ENCODE measurements at regions not wholly inside any gene's neighbourhood (a gene's known extent, or its start where the extent isn't known, plus 50 kb on each side); places are given as distances from the start of the nearest gene placed in this dataset.

DNA sequence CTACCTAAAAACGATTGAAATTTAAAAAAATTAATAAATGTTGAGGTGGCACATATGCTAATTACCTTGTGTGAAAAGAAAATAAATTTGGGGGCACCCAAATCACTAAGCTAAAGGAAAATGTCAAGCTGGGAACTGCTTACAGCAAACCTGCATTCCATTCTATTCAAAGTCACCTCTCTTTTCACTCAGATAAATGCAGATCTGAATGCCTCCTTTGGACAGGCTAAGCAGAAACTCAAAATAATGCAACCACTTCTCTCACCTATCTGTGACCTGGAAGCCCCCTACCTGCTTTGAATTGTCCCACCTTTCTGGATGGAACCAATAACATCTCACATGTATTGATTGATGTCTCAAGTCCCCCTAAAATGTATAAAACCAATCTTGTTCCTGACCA is 628.7 kb downstream of the AMY1C start:
- no peak overlapping the region for H3K4me3 ChIP-seq
- no peaks in the 10 kb centered on the region for H3K36me3 ChIP-seq
- no peaks in the 10 kb centered on the region for H3K9me3 ChIP-seq
- no peak for ATAC-seq
- intact Hi-C loops (cut with DNase I; ENCODE audit: low total_unique reads): no loop called here
- in situ Hi-C loops (cut with MboI; ENCODE audit: low sequenced_read_pairs in 4 of 4): no loop called here
- H3K27ac ChIP-seq: no peak overlapping the region
- TF ChIP-seq, protein P1, sequence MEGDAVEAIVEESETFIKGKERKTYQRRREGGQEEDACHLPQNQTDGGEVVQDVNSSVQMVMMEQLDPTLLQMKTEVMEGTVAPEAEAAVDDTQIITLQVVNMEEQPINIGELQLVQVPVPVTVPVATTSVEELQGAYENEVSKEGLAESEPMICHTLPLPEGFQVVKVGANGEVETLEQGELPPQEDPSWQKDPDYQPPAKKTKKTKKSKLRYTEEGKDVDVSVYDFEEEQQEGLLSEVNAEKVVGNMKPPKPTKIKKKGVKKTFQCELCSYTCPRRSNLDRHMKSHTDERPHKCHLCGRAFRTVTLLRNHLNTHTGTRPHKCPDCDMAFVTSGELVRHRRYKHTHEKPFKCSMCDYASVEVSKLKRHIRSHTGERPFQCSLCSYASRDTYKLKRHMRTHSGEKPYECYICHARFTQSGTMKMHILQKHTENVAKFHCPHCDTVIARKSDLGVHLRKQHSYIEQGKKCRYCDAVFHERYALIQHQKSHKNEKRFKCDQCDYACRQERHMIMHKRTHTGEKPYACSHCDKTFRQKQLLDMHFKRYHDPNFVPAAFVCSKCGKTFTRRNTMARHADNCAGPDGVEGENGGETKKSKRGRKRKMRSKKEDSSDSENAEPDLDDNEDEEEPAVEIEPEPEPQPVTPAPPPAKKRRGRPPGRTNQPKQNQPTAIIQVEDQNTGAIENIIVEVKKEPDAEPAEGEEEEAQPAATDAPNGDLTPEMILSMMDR (IDR thresholded peaks at IDR 0.05 in 4 of 5, conservative IDR thresholded peaks at IDR 0.05 in 1 of 5): no peak
- no peak for TF ChIP-seq POLR2A (IDR thresholded peaks at IDR 0.05)
- no peak for DNase-seq
- H3K4me1 ChIP-seq: no peaks in the 10 kb centered on the region
- H3K27me3 ChIP-seq: no peaks in the 10 kb centered on the region

DNA sequence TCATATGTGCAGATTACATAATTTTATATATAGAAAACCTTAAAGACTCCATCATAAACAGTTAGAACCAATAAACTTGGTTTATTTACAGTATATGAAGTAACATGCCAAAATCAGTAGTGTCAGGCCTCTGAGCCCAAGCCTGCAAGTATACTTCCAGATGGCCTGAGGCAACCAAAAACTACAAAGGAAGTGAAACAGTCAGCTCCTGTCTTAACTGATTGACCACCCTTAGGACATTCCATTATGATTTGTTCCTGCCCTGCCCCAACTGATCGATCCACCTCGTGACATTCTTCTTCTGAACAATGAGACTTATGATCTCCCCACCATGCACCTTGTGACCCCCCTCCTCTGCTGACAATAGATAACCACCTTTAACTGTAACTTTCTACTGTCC is 630.3 kb downstream of the AMY1C start:
- TF ChIP-seq POLR2A (IDR thresholded peaks at IDR 0.05): no peak
- no peak overlapping the region for H3K27ac ChIP-seq
- H3K36me3 ChIP-seq: no peaks in the 10 kb centered on the region
- no peaks in the 10 kb centered on the region for H3K27me3 ChIP-seq
- in situ Hi-C loops (cut with MboI; ENCODE audit: low sequenced_read_pairs in 4 of 4) (no loop called here), intact Hi-C loops (cut with DNase I; ENCODE audit: low total_unique reads) (no loop called here)
- ATAC-seq (no peak), DNase-seq (no peak)
- H3K4me3 ChIP-seq: no peak overlapping the region
- H3K4me1 ChIP-seq: no peaks in the 10 kb centered on the region
- H3K9me3 ChIP-seq: no peaks in the 10 kb centered on the region

- H3K9me3 ChIP-seq: no peaks in the 10 kb centered on the region
- no peaks in the 10 kb centered on the region for H3K4me1 ChIP-seq
- no peaks in the 10 kb centered on the region for H3K36me3 ChIP-seq
- intact Hi-C loops (cut with DNase I; ENCODE audit: low total_unique reads): no loop called here
- DNase-seq (no peak), ATAC-seq (no peak)
- TF ChIP-seq POLR2A (IDR thresholded peaks at IDR 0.05): no peak
- no peak overlapping the region for H3K27ac ChIP-seq
- no peaks in the 10 kb centered on the region for H3K27me3 ChIP-seq
- in situ Hi-C loops (cut with MboI; ENCODE audit: low sequenced_read_pairs in 4 of 4): no loop called here
- H3K4me3 ChIP-seq: no peak overlapping the region
These were observed 638.2 kb downstream of the AMY1C start for GRCh38 chr1:104387716-104388508.

DNA sequence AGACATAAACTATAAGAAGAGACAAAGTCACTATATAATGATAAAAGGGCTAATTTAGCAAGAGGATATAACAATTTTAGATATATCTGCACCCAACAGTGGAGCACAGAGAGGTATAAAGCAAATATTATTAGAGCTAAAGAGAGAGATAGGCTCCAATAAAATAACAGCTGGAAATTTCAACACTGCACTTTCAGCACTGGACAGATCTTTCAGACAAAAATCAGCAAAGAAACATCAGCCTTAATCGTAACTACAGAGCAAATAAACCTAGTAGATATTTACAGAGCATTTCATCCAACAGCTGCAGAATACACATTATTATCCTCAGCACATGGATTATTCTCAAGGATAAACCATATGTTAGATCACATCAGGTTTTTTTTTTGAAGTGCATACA is 642.9 kb downstream of the AMY1C start:
- DNase-seq: no peak
- no peaks in the 10 kb centered on the region for H3K27me3 ChIP-seq
- no peaks in the 10 kb centered on the region for H3K9me3 ChIP-seq
- H3K27ac ChIP-seq: no peak overlapping the region
- TF ChIP-seq POLR2A (IDR thresholded peaks at IDR 0.05): no peak
- TF ChIP-seq, protein P1 (IDR thresholded peaks at IDR 0.05 in 4 of 5, conservative IDR thresholded peaks at IDR 0.05 in 1 of 5): no peak
- no peaks in the 10 kb centered on the region for H3K36me3 ChIP-seq
- H3K4me3 ChIP-seq: no peak overlapping the region
- intact Hi-C loops (cut with DNase I; ENCODE audit: low total_unique reads) (no loop called here), in situ Hi-C loops (cut with MboI; ENCODE audit: low sequenced_read_pairs in 4 of 4) (no loop called here)
- H3K4me1 ChIP-seq: no peaks in the 10 kb centered on the region
- ATAC-seq: no peak

DNA sequence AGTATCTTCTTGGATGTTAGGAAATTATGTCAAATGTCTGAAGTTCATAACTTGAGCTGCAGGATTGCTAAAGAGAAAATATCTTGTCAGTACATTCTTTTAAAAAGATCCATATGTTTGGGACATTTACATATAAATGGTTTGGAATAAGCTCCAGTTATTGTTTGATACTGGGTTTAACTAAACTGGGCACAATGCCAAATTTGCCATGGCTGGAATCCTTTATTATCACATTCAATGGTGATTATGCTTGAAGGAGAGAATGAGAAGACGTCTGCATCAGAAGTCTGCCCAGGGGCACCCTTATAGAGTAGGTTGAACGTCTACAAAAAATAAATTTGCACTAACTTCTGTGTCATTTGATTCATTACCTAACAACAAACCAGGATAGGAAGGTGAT is 652.5 kb downstream of the AMY1C start:
- TF ChIP-seq, protein P1 (IDR thresholded peaks at IDR 0.05 in 4 of 5, conservative IDR thresholded peaks at IDR 0.05 in 1 of 5): no peak
- in situ Hi-C loops (cut with MboI; ENCODE audit: low sequenced_read_pairs in 4 of 4) (no loop called here), intact Hi-C loops (cut with DNase I; ENCODE audit: low total_unique reads) (no loop called here)
- no peaks in the 10 kb centered on the region for H3K4me1 ChIP-seq
- no peak overlapping the region for H3K27ac ChIP-seq
- H3K9me3 ChIP-seq: no peaks in the 10 kb centered on the region
- ATAC-seq (no peak), DNase-seq (no peak)
- H3K27me3 ChIP-seq: no peaks in the 10 kb centered on the region
- H3K36me3 ChIP-seq: no peaks in the 10 kb centered on the region
- no peak overlapping the region for H3K4me3 ChIP-seq

GRCh38 chr1:104403883-104404282 is 654.2 kb downstream of the AMY1C start:
- H3K36me3 ChIP-seq: no peaks in the 10 kb centered on the region

More at GRCh38 chr1:104403883-104404282, 654.2 kb downstream of the AMY1C start:
- intact Hi-C loops (cut with DNase I; ENCODE audit: low total_unique reads): no loop called here
- H3K9me3 ChIP-seq: no peaks in the 10 kb centered on the region
- TF ChIP-seq POLR2A (IDR thresholded peaks at IDR 0.05): no peak
- TF ChIP-seq, protein P1 (IDR thresholded peaks at IDR 0.05 in 4 of 5, conservative IDR thresholded peaks at IDR 0.05 in 1 of 5): no peak
- DNase-seq (no peak), ATAC-seq (no peak)
- H3K27ac ChIP-seq: no peak overlapping the region
- no peak overlapping the region for H3K4me3 ChIP-seq
- in situ Hi-C loops (cut with MboI; ENCODE audit: low sequenced_read_pairs in 4 of 4): no loop called here
- H3K27me3 ChIP-seq: no peaks in the 10 kb centered on the region
- H3K4me1 ChIP-seq: no peaks in the 10 kb centered on the region
